ENCODE measurements at regions not wholly inside any gene's neighbourhood (a gene's known extent, or its start where the extent isn't known, plus 50 kb on each side); places are given as distances from the start of the nearest gene placed in this dataset.

GRCh38 chr2:12113412-12113811 lies 367.0 kb downstream of the LPIN1 start:
- DNase-seq (ENCODE audit: low read depth): no peak

- DNase-seq (ENCODE audit: low read depth): no peak
Measured at GRCh38 chr2:12114816-12115215, 368.4 kb downstream of the LPIN1 start.

GRCh38 chr2:12116228-12116750 lies 369.9 kb downstream of the LPIN1 start:
- DNase-seq (ENCODE audit: low read depth): no peak

GRCh38 chr2:12119841-12120240 lies 373.4 kb downstream of the LPIN1 start:
- DNase-seq (ENCODE audit: low read depth): peak; percentile 68

- peak; percentile 80 for DNase-seq (ENCODE audit: low read depth)
Measured at GRCh38 chr2:12120281-12121150, 374.1 kb downstream of the LPIN1 start.

- no peak for DNase-seq (ENCODE audit: low read depth)
Measured at GRCh38 chr2:12124790-12125189, 378.4 kb downstream of the LPIN1 start.

GRCh38 chr2:12126318-12126717 lies 379.9 kb downstream of the LPIN1 start:
- DNase-seq (ENCODE audit: low read depth): no peak

- no peak for DNase-seq (ENCODE audit: low read depth)
Measured at GRCh38 chr2:12127638-12128037, 381.2 kb downstream of the LPIN1 start.

GRCh38 chr2:12131975-12132374 lies 385.5 kb downstream of the LPIN1 start:
- no peak for DNase-seq (ENCODE audit: low read depth)

GRCh38 chr2:12141618-12142258 lies 395.3 kb downstream of the LPIN1 start:
- no peak for DNase-seq (ENCODE audit: low read depth)

- no peak for DNase-seq (ENCODE audit: low read depth)
Measured at GRCh38 chr2:12151716-12152115, 405.3 kb downstream of the LPIN1 start.

GRCh38 chr2:12152888-12153287 lies 406.5 kb downstream of the LPIN1 start:
- no peak for DNase-seq (ENCODE audit: low read depth)

- peak; percentile 91 for DNase-seq (ENCODE audit: low read depth)
Measured at GRCh38 chr2:12155303-12156051, 409.0 kb downstream of the LPIN1 start.

GRCh38 chr2:12156349-12156748 lies 409.9 kb downstream of the LPIN1 start:
- DNase-seq (ENCODE audit: low read depth): no peak

- DNase-seq (ENCODE audit: low read depth): no peak
Measured at GRCh38 chr2:12161085-12161484, 414.7 kb downstream of the LPIN1 start.

GRCh38 chr2:12162269-12163247 lies 416.1 kb downstream of the LPIN1 start:
- DNase-seq (ENCODE audit: low read depth): no peak

GRCh38 chr2:12163866-12164265 lies 417.4 kb downstream of the LPIN1 start:
- DNase-seq (ENCODE audit: low read depth): no peak

GRCh38 chr2:12164689-12165088 lies 418.3 kb downstream of the LPIN1 start:
- no peak for DNase-seq (ENCODE audit: low read depth)

GRCh38 chr2:12167525-12168317 lies 421.3 kb downstream of the LPIN1 start:
- DNase-seq (ENCODE audit: low read depth): no peak

GRCh38 chr2:12168354-12168753 lies 421.9 kb downstream of the LPIN1 start:
- DNase-seq (ENCODE audit: low read depth): no peak

Data from HS-5 (cell line).